Hepatocyte (in vitro differentiated cells): ENCODE measurements at regions not wholly inside any gene's neighbourhood (a gene's known extent, or its start where the extent isn't known, plus 50 kb on each side); places are given as distances from the start of the nearest gene placed in this dataset.

Experiments used
- DNase-seq: peaks from one replicate; pipeline ENCODE4 v3.0.0-alpha.2; 2016; ENCODE audit warnings: low spot score
- H2AFZ ChIP-seq: fragments of 200-600 bp; sonication (generic); 2 replicates; pipeline ENCODE4 v1.6.0; 2016; ENCODE audit warnings: antibody characterized with exemption, mild to moderate bottlenecking
- H3K27ac ChIP-seq: fragments of 200-600 bp; sonication (generic); 2 replicates; pipeline ENCODE4 v1.5.1; 2016; ENCODE audit warnings: mild to moderate bottlenecking
- H3K27me3 ChIP-seq: fragments of 200-600 bp; sonication (generic); 2 replicates; pipeline ENCODE4 v1.6.1; 2016
- H3K36me3 ChIP-seq: fragments of 200-600 bp; sonication (generic); replicated peaks from 2 replicates; pipeline ENCODE4 v1.5.1; 2016; ENCODE audit warnings: low read depth; ENCODE audit not compliant: insufficient read depth
- H3K4me1 ChIP-seq: fragments of 200-600 bp; sonication (generic); 2 replicates; pipeline ENCODE4 v1.5.1; 2016; ENCODE audit warnings: mild to moderate bottlenecking, moderate library complexity; ENCODE audit not compliant: insufficient read depth
- H3K4me2 ChIP-seq: fragments of 200-600 bp; sonication (generic); 2 replicates; pipeline ENCODE4 v1.6.0; 2016
- H3K4me3 ChIP-seq: fragments of 200-600 bp; sonication (generic); 2 replicates; pipeline ENCODE4 v1.5.1; 2016; ENCODE audit warnings: mild to moderate bottlenecking
- H3K79me2 ChIP-seq: fragments of 200-600 bp; sonication (generic); 2 replicates; pipeline ENCODE4 v1.6.0; 2017; ENCODE audit warnings: mild to moderate bottlenecking
- H3K9me2 ChIP-seq: fragments of 200-600 bp; sonication (generic); replicated peaks from 2 replicates; pipeline ENCODE4 v1.6.0; 2017; ENCODE audit warnings: mild to moderate bottlenecking; ENCODE audit not compliant: insufficient read depth
- H3K9me3 ChIP-seq: fragments of 200-600 bp; sonication (generic); 2 replicates; pipeline ENCODE4 v1.5.1; 2016; ENCODE audit warnings: low read depth, mild to moderate bottlenecking
- H4K20me1 ChIP-seq: fragments of 200-600 bp; sonication (generic); 2 replicates; pipeline ENCODE4 v1.6.0; 2016; ENCODE audit warnings: mild to moderate bottlenecking; ENCODE audit not compliant: insufficient read depth, poor library complexity, severe bottlenecking
- CTCF ChIP-seq: fragments of 200-600 bp; sonication (generic); IDR thresholded peaks from 2 replicates; pipeline ENCODE4 v1.5.1; 2016; ENCODE audit warnings: antibody characterized with exemption, mild to moderate bottlenecking; ENCODE audit not compliant: poor library complexity
- EZH2 ChIP-seq: fragments of 200-600 bp; sonication (generic); IDR thresholded peaks from 2 replicates; pipeline ENCODE4 v1.6.1; 2016; ENCODE audit warnings: antibody characterized with exemption, mild to moderate bottlenecking, borderline replicate concordance
- EZH2phosphoT487 ChIP-seq: fragments of 200-600 bp; sonication (generic); IDR thresholded peaks from one replicate; pipeline ENCODE4 v1.6.1; 2018; ENCODE audit warnings: antibody characterized with exemption, mild to moderate bottlenecking, low read depth, moderate library complexity; ENCODE audit not compliant: unreplicated experiment, severe bottlenecking
- WGBS: methylation state at CpG from one replicate; pipeline ENCODE4 v1.1.6; 2016; ENCODE audit warnings: low lambda C conversion rate; ENCODE audit errors: missing lambda C conversion rate; 5-methylcytosine and 5-hydroxymethylcytosine counted together

GRCh38 chr6:134594881-134595280 is 277.0 kb upstream of the SGK1 start:
- no peak overlapping the region for H3K4me3 ChIP-seq
- WGBS = 94% methylated on average over 1 of the region's 1 CpG

GRCh38 chr6:134593887-134594286 is 276.0 kb upstream of the SGK1 start:
- TF ChIP-seq EZH2 (no peak), CTCF (no peak), EZH2phosphoT487 (no peak)
- Histone ChIP-seq H2AFZ (no peak overlapping the region), H3K4me1 (no peaks in the 10 kb centered on the region)

More at GRCh38 chr6:134594881-134595280, 277.0 kb upstream of the SGK1 start:
- H4K20me1 ChIP-seq = no peaks in the 10 kb centered on the region
- no peaks in the 10 kb centered on the region for H3K4me1 ChIP-seq
- no peak for DNase-seq
- H2AFZ ChIP-seq = no peak overlapping the region
- no peak overlapping the region for H3K4me2 ChIP-seq
- H3K36me3 ChIP-seq = no peaks in the 10 kb centered on the region
- H3K27ac ChIP-seq = no peak overlapping the region
- no peaks in the 10 kb centered on the region for H3K27me3 ChIP-seq
- H3K79me2 ChIP-seq = no peaks in the 10 kb centered on the region
- no peaks in the 10 kb centered on the region for H3K9me2 ChIP-seq
- TF ChIP-seq CTCF (no peak), EZH2phosphoT487 (no peak)
- no peaks in the 10 kb centered on the region for H3K9me3 ChIP-seq

GRCh38 chr6:134593442-134593841 is 275.5 kb upstream of the SGK1 start:
- H3K9me3 ChIP-seq = no peaks in the 10 kb centered on the region
- 81% methylated on average over 3 of the region's 3 CpGs for WGBS
- H2AFZ ChIP-seq = no peak overlapping the region
- no peak overlapping the region for H3K4me3 ChIP-seq
- H3K9me2 ChIP-seq = no peaks in the 10 kb centered on the region
- H4K20me1 ChIP-seq = no peaks in the 10 kb centered on the region
- H3K27me3 ChIP-seq = no peaks in the 10 kb centered on the region
- no peak overlapping the region for H3K27ac ChIP-seq
- H3K36me3 ChIP-seq = no peaks in the 10 kb centered on the region
- TF ChIP-seq CTCF (no peak), EZH2phosphoT487 (no peak), EZH2 (no peak)
- H3K4me2 ChIP-seq = no peak overlapping the region
- no peaks in the 10 kb centered on the region for H3K79me2 ChIP-seq
- DNase-seq = no peak
- no peaks in the 10 kb centered on the region for H3K4me1 ChIP-seq

More at GRCh38 chr6:134593887-134594286, 276.0 kb upstream of the SGK1 start:
- no peaks in the 10 kb centered on the region for H3K79me2 ChIP-seq
- no peaks in the 10 kb centered on the region for H3K9me2 ChIP-seq
- no peaks in the 10 kb centered on the region for H4K20me1 ChIP-seq
- no peaks in the 10 kb centered on the region for H3K9me3 ChIP-seq
- 91% methylated on average over 7 of the region's 7 CpGs for WGBS
- no peak overlapping the region for H3K27ac ChIP-seq
- H3K27me3 ChIP-seq = no peaks in the 10 kb centered on the region
- H3K4me3 ChIP-seq = no peak overlapping the region
- no peaks in the 10 kb centered on the region for H3K36me3 ChIP-seq
- no peak for DNase-seq
- no peak overlapping the region for H3K4me2 ChIP-seq

- Histone ChIP-seq H3K9me2 (no peaks in the 10 kb centered on the region), H3K27ac (no peak overlapping the region), H3K9me3 (no peaks in the 10 kb centered on the region), H4K20me1 (no peaks in the 10 kb centered on the region), H3K4me2 (no peak overlapping the region), H3K79me2 (no peaks in the 10 kb centered on the region), H3K4me3 (no peak overlapping the region), H3K4me1 (no peaks in the 10 kb centered on the region), H3K27me3 (no peaks in the 10 kb centered on the region), H3K36me3 (no peaks in the 10 kb centered on the region), H2AFZ (no peak overlapping the region)
- TF ChIP-seq EZH2phosphoT487 (no peak), EZH2 (no peak), CTCF (no peak)
- 72% methylated on average over 1 of the region's 1 CpG for WGBS
- no peak for DNase-seq
Observed at GRCh38 chr6:134593024-134593423, 275.1 kb upstream of the SGK1 start.
